Caki2 (cell line): ENCODE measurements at regions not wholly inside any gene's neighbourhood (a gene's known extent, or its start where the extent isn't known, plus 50 kb on each side); places are given as distances from the start of the nearest gene placed in this dataset.

Source experiments
- DNase-seq: peaks from one replicate; pipeline ENCODE4 v3.0.0-alpha.2; 2015; ENCODE audit warnings: low read depth
- in situ Hi-C: cut with HindIII; loops from 2 replicates; pipeline ENCODE4 v1.10.0; 2016; ENCODE audit warnings: low sequenced_read_pairs, low pct_unique_long_range_greater_than_20kb, mixed read lengths

DNA sequence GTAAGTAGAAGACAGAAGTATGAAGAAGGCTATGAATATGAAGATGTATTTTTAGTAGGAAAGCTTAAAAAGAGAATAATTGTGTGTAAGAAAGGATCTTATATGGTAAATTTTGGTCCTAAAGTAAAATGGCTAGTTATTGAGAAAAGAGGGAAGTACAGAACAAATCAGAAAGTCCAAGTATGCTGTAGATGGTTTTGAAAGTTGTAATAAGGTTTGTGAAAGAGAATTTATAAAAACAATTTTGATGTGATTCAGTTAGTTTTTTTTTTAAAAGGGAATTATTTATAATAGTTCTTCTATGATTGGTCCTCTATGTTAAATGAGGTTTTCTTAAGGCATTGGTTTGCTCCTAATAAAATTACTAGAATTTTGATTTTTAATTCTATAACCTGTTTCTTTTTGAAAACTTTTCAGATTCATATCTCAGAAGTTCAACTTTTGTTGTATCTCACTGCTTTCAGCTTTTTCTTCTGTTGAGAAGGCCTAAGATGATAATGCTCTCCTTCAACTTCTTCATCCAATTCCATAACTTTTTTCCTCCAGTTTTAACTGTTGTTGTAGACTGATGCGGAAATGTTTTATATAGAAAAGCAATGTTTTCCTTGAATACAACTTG is 322.7 kb downstream of the NOL4 start:
- no peak for DNase-seq
- in situ Hi-C loops: no loop called here

DNA sequence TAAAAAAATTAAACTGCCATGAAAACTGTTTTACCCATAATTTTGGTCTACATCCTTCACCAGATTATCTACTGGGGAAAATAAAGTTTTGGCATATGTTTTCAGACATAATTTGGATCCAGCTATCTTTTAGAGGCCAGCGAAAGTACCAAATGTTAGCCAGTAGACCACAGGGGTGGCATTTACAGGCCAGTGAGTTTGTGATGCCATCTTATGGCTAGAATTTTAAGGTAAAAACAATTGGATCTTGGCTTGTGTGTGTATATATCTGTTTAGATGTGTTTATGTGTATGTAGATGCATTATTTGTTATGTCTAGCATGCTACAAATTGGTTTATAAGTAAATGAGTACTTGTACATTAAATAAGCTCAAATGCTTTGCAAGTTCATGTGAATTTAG is 322.6 kb downstream of the ASXL3 start:
- in situ Hi-C loops: no loop called here
- no peak for DNase-seq

DNA sequence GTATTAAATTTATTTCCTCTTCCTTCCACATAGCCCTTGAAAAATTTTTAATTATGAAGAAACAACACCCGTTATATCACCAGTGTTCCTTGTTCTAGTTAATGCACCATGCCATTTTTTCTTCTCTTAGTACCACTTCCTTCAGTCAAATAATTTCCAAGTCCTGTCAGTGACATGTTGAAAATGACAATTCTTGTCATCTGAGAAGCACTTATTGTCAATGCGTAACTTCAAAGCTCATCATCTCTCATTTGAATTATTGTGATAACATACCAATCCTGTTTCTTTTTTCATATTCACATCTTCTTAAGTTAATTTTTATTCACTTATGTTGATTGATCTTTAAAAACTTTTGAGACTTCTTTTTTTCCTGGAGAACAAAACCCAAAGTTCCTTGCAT is 320.4 kb downstream of the ASXL3 start:
- no peak for DNase-seq
- in situ Hi-C loops: no loop called here

- no peak for DNase-seq
- in situ Hi-C loops: no loop called here
Observed at GRCh38 chr18:33878213-33878612, 300.2 kb downstream of the ASXL3 start.

DNA sequence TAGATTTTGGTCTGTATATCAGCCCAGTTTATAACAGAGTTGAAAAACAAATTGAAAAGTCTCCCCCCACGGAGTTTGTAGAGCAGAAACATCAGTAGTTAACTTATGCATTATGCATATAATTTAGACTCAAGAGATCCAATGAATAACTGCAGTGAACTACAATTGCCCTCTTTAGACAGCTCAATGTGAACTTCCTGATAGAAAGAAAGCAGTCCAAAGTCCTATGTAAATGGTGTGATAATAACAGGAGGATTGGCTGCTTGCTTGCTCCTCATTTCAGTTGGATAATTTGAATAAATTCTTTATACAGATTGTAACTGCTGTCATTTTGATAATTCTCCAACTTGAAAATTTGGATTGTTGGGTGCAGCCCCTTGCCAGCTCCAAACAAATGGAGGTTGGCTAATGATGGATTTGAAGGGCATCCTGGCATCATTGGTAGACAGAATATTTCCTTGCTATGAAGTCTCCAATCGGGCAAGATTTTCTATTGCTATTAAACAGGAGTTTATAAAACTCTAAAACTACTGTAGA is 297.1 kb downstream of the ASXL3 start:
- in situ Hi-C loops: no loop called here
- no peak for DNase-seq

DNA sequence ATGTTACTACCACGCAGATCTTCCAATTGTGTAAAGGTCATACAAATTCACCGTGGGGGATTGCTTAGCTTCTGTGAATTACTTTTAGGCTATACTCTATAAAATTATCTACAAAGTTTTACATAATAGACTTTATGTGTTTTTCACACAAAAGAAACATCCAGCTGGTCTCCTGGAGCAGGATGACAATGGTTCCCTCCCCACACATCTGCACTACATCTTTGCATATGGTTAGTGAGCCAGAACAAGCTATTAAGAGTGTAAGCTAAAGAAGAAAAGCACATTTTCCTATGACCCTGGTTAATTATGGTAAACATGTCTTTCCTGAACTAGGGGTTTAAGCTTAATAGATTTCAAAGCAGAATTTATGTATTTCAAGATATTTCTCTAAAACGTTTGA is 295.1 kb downstream of the ASXL3 start:
- in situ Hi-C loops: no loop called here
- DNase-seq: no peak

DNA sequence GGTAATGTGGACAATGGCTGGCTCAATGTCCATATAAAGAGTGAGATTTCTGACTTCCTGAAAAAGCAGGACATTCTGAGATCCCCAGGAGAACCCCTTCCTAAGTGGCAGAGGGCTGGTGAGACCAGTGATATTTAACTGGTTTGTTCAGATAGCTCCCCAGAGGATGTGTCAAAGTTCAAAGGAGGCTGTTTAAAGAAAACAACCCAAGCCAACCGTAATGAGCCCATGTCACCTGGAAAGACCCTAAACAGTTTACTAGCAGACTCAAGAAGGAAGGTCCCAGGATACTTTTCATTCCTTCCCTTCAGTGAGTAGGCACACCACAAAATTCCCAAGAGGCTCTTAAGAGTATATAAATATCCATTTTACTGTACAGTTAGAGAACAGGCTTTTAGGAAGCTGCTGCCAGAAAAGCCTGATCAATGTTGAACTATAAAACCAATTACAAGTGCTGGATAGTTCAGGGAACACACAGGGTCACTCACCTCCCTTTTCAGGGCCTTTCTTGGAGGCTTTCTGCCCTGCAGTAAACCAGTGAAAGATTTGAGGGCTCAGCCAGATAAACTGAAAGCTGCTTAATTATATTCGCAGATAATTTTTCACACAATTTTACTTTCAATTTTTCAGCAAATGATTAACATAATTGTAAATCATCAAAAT is 293.5 kb downstream of the ASXL3 start:
- no peak for DNase-seq
- in situ Hi-C loops: no loop called here

- in situ Hi-C loops: no loop called here
- no peak for DNase-seq
Observed at GRCh38 chr18:33870059-33870458, 292.0 kb downstream of the ASXL3 start.

GRCh38 chr18:33866386-33866785 is 288.4 kb downstream of the ASXL3 start:
- in situ Hi-C loops: no loop called here
- DNase-seq: no peak

DNA sequence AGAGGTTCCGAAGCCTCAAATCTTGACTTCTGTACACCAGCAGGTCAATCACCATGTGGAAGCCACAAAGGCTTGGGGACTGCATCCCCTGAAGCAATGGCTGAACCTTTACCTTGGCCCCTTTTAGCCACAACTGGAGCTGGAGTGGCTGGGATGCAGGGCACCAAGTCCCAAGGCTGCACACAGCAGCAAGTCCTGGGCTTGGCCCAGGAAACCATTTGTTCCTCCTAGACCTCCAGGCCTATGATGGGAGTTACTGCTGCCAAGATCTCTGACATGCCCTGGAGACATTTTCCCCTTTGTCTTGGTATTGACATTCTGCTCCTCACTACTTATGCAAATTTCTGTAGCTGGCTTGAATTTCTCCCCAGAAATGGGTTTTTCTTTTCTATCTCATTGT is 285.9 kb downstream of the ASXL3 start:
- no peak for DNase-seq

GRCh38 chr18:33854827-33855139 is 276.8 kb downstream of the ASXL3 start:
- in situ Hi-C loops: no loop called here
- no peak for DNase-seq

More for the DNA sequence above, 285.9 kb downstream of the ASXL3 start:
- in situ Hi-C loops: no loop called here

DNA sequence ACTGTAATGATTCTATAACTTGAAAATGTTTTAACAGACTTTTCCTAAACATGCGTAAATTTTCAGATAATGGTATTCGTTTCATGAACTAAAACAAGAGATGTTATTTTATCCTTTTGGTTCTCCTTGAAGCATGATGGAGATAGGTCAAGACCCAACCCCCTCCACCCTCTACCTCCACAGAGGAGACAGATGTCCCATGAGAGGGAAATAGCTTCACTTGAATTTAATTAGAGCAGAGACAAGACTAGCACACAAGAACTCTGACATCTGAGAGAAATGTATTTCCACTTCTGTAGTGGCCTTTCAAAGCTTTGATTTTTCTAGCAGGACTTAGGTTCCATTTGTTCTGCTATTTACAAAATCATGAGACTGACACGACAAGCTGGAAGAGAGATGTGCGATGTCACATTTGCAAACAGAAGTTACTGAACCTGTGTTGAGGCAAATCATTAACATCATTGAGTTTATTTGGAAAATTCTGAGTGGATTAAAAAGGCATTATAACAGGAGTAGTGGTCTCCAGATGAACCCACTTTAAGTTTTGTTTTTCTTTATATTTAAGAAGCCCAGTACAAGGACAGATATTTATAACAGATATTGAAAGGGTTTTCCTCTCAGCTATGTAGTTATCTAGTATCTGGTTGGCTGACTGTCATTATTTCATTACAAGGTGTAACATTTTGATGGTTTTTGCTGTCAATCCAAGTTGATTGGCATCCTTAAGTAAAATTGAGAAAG is 276.2 kb downstream of the ASXL3 start:
- DNase-seq: no peak
- in situ Hi-C loops: no loop called here

GRCh38 chr18:33853187-33853586 is 275.2 kb downstream of the ASXL3 start:
- in situ Hi-C loops: no loop called here
- no peak for DNase-seq

DNA sequence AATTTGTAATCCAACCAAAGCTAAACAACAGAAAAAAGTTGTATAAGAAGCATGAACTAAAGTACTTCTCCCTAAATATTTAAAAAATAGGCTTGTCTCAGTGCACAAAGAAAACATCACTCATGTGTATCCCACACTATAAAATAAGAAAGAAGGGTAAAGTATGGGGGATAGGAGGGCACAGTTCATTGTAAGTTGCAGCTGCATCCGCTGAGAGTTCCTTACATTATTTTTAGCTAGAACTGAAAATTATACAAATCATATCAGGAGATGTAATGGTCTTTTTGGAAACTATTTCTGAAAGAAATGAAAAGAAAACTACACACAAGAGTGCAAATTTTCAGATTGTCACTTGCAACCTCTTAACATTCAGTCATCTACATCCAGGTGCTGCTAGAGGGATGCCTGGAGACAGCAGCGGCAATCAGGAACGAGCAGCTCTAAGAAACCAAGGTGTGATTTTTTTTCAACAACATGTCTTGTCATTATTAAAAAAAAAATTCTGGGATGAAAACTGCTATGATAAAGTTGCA is 273.6 kb downstream of the ASXL3 start:
- in situ Hi-C loops: no loop called here
- no peak for DNase-seq

DNA sequence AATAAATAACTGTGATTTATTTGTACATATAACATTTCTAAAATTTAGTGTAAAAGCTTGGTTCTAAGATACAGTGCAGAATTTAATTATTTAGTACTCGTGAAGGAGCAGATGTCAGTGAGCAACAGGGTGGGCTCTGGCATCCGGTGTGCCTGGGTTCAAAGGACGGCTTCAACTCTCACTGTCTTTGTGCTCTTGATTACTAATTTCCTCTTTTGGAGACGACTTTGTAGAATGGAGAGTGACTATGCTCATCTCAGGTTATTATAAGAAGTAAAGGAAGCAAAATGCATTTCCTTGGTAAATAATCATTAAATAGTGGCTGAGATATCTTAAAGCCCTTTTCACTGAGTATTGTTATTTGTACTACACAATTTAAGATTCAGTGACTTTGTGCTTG is 271.7 kb downstream of the ASXL3 start:
- in situ Hi-C loops: no loop called here
- no peak for DNase-seq

- DNase-seq: no peak
- in situ Hi-C loops: no loop called here
Observed at GRCh38 chr18:33844232-33844631, 266.2 kb downstream of the ASXL3 start.

GRCh38 chr18:33841221-33841967 is 263.4 kb downstream of the ASXL3 start:
- DNase-seq: no peak

DNA sequence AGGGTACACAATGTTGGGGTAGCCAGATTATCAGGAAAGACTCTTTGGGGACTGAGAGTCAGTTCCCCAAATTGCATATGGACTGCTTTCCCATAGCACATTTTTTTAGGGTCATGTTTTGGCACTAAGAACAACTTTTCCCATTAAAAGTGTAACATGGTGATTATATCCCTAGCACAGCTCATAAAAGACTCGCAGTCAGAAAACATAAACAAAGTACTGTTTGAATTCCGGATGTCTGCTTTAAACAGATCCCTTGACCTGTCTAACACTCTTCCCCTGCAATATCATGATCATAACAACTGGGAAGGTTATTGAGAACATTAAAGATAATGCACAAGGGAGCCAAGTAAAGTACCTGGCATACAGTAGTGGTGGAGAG is 262.2 kb downstream of the ASXL3 start:
- in situ Hi-C loops: no loop called here
- no peak for DNase-seq

More at GRCh38 chr18:33841221-33841967, 263.4 kb downstream of the ASXL3 start:
- in situ Hi-C loops: no loop called here
